ENCODE measurements at regions not wholly inside any gene's neighbourhood (a gene's known extent, or its start where the extent isn't known, plus 50 kb on each side); places are given as distances from the start of the nearest gene placed in this dataset.

- DNase-seq: no peak
Observed at GRCh38 chr1:56180520-56181190, 398.7 kb downstream of the PLPP3 start.

- no peak for DNase-seq
Observed at GRCh38 chr1:56179543-56179942, 399.8 kb downstream of the PLPP3 start.

DNA sequence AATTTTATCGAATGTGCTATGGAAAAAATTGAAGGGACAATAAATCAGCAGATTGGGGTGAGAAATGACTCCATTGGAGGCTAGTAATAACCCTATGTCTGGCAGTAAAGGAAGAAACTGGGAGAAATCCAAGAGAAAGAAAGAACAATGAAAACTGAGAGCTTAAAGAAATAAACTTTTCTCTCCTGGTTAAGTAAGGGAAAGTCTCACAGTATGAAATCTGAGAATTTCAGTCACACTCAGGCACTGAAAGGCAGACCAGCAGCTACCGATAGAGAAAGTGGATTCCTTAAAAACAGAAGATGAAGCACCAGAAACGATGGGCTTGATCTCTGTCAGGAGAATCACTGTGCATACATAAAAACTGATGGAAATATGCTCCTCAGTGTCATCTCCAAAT lies 404.2 kb downstream of the PLPP3 start:
- DNase-seq: no peak

GRCh38 chr1:56174176-56174885 lies 405.0 kb downstream of the PLPP3 start:
- DNase-seq: no peak

- no peak for DNase-seq
Observed at GRCh38 chr1:56173736-56174135, 405.6 kb downstream of the PLPP3 start.

- DNase-seq: no peak
Observed at GRCh38 chr1:56171670-56172069, 407.7 kb downstream of the PLPP3 start.

- no peak for DNase-seq
Observed at GRCh38 chr1:56170784-56171320, 408.5 kb downstream of the PLPP3 start.

DNA sequence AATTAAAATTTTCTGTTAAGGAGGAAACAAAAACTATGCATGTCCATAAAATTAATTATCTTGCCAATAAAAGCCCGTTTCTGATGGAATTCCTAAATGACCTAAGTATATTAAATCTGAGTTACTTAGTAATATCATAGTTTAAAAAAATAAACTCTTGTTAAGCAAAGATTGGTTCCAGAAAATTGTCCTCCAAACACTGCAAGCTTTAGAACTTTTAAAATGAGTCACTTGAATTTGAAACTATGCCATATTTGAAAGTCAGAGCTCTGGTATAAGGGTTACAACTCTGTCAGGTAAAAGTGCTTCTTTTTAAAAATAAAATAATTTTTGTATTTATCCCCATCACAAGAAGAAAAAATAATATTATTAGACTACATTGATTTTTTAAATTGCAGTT lies 409.5 kb downstream of the PLPP3 start:
- no peak for DNase-seq

DNA sequence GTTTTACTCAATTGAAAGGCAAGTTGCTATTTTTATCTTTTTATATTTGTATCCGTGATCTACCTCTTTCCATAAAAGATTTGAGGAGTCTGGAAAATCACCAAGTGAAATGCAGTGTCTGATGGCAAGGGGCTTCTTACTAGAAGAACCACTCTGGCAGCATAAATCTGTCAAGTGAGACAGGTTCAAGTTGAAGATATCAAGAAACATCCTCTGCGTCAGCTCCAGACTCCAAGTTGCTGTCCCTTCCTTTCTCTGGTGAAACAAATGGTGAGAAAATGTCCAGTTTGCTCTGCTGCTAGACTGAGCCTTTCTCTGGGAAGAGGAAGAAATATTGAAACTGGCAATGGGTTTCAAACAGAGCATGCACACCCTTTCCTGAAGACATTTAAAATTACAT lies 411.2 kb downstream of the PLPP3 start:
- no peak for DNase-seq

- DNase-seq: no peak
Observed at GRCh38 chr1:56167596-56167995, 411.8 kb downstream of the PLPP3 start.

DNA sequence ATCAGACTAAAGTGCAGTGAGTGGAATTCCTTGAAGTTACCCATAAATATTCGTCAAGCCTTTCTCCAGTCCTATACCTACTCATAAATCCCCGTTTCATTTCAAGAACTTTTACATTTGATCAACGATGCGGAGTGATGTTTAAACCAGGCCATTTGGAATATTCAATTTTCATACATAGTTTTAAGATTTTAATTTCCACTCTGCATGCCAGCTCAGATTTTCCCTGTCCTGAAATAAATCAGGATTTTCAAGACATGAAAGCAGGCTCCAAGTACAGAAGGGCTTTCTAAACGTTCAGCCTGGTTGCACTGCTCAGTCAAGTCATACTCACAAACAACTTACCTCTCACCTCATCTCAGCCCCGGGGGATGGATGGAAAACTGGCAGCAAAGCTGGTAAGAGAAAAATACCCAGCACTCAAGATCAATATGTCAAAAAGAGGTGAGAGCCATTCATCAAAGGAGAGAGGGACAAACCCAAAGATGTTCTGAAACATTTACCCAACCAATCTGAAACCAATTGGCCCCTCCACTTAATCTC lies 418.5 kb downstream of the PLPP3 start:
- no peak for DNase-seq

DNA sequence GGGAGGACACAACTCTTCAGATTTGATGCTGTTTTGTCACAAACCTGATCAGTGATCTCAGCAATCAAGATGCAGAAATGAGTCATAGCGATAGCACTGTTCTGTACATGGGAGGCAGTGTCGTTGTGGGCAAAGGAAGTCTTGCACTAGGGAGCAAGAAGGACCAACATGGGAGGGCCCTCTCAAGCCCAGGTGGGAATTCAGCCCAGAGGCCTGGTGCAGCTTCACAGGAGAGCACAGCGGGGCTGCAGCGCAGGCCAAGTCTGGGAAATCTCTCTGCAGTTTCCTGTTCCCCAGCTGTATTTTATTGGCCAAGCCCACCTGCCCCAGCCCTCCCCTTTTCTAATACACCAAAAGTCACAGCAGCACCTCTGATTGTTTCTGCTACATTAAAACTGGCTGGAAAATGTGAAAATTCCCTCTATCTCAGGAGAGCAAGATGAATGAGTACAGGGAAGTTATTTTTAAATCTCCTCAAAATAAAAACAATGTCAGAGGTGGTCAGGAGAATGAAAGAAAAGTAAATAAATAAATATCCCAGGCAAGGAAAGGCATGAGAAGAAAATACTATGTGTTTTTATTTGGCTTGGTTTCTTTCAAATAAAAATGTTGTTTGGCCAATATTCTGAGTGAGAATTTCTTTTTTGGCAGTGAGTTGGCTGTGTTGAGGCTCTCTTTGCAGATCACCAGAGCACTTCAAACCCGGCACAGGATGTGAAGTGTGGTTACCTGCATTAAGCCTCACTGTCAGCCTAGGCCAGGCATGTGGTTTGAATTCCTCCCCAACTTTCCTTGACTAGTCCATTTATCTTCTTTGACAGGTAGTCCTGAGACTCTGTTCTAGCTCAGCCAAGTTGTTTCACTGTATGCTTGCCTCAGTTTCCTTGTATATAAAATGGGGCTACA lies 422.1 kb downstream of the PLPP3 start:
- no peak for DNase-seq

- no peak for DNase-seq
Observed at GRCh38 chr1:56153276-56153675, 426.1 kb downstream of the PLPP3 start.

- DNase-seq: no peak
Observed at GRCh38 chr1:56152635-56153034, 426.7 kb downstream of the PLPP3 start.

DNA sequence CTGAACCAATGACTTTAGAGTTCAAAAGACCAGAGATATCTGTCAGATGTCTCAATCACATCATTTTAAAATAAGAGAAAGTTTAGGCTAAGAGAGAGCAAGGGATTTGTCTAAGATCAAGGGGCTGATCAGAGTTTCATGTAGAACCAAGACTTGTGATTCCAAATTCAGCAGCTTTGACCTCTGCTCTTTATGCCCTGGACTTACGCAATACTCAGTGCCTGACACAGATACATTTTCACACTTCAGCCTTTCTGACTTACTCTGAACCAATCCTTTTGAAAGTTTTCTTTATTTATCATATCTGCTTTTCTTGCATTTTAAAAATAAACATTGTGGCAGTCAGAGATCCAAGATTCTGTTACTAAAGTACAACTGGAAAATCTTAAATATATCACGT lies 428.0 kb downstream of the PLPP3 start:
- no peak for DNase-seq

DNA sequence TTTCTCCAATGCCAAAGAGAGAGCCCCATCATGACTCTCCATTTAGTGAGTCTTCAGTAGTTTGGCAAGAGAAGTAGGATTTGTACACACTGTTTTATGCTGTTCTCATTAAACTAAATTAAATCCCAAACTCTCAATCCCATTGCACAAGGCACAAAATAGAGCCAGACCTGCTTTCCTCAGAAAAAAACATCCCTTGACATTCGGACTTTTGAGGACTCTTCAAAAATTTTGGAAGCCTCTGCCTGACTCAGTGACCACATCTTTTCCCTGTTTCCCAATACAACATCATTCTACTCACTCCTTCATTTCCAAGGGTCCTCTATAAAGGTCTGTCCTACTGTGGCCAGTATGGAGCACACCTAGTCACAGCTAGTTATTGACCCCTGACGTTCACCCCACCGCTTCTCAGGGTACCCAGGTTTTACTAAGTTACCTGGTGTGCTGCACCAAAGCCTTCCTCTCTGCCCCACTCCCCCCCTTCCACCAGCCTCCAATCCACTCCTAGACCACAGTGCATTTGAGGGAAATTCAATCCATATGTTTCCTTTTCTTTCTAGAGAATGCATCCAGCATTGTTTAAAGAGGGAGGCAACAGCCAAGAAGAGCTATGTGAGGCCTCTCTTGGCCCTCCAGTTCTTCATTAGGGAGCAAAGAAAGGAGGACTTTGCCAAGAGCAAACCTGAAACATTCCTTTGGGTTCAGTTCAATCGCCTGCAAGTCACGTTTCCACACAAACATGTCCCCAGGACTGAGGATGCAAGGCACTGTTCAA lies 428.7 kb downstream of the PLPP3 start:
- DNase-seq: no peak

- no peak for DNase-seq
Observed at GRCh38 chr1:56149761-56150160, 429.6 kb downstream of the PLPP3 start.

- DNase-seq: no peak
Observed at GRCh38 chr1:56148326-56149193, 430.8 kb downstream of the PLPP3 start.

DNA sequence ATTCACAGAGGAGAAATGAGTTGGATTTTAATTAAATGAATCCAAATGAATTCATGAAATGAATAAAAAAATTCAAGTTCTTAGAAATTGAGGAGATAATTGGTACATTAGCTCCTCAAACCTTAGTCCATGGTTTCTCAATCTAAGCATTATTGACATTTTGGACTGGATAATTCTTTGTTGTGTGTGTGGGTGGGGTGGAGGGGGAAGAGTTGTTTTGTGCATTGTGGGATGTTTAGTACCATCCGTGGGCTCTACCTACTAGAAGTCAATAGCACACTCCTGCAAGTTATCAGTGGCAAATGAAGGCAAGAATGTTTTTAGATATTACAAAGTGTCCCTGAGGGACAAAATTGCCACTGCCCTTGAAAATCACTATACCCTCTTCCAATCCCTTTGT lies 431.9 kb downstream of the PLPP3 start:
- DNase-seq: no peak

GRCh38 chr1:56147034-56147433 lies 432.3 kb downstream of the PLPP3 start:
- no peak for DNase-seq

DNA sequence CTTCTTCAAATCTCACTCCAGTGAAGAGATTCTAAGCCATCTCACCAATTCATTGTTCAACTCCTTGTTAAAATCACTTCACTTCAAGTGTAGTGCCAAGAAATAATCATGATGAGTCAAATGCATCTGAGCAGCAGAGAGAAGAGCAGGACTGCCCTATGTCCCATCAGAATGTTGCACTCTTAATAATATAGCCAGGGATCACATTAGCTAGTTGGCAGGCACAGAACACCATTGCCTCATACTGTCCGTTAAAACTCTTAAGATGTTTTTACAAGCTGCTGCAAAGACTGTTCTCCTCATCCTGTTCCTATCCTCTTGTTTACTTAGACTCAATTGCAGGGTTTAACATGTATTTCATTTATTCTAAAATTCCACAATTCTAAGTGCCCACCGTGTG lies 432.9 kb downstream of the PLPP3 start:
- DNase-seq: no peak
